Lung (tissue), 11 donors: ENCODE measurements at regions not wholly inside any gene's neighbourhood (a gene's known extent, or its start where the extent isn't known, plus 50 kb on each side); places are given as distances from the start of the nearest gene placed in this dataset.

ENCODE experiments used
- ATAC-seq: fragments of 200-7000 bp; cut with Tn5 transposase; one replicate; pipeline ENCODE4 v1.9.1; 2020; ENCODE audit warnings: moderate number of reproducible peaks; ENCODE audit not compliant: insufficient read depth, low FRiP score
- DNase-seq, 3 donors: peaks; one replicate each; pipeline ENCODE4 v3.0.0-alpha.2; 2013 to 2017
- H3K27ac ChIP-seq, 2 donors: one replicate each; pipeline ENCODE4 v1.5.1; 2013; ENCODE audit warnings: mild to moderate bottlenecking in 2 of 2, moderate library complexity in 2 of 2, control low read depth in 1 of 2, inconsistent platforms in 1 of 2, low read depth in 1 of 2, low read length in 1 of 2
- H3K27me3 ChIP-seq, 3 donors: one replicate each; pipeline ENCODE4 v1.5.1; 2013; ENCODE audit warnings: low read length in 2 of 3; ENCODE audit not compliant: control insufficient read depth in 3 of 3, insufficient read depth in 3 of 3
- H3K36me3 ChIP-seq, 4 donors: one replicate each; pipeline ENCODE4 v1.5.1; 2013; ENCODE audit warnings: low read length in 4 of 4, mild to moderate bottlenecking in 1 of 4, moderate library complexity in 1 of 4; ENCODE audit not compliant: control insufficient read depth in 4 of 4, insufficient read depth in 4 of 4
- H3K4me1 ChIP-seq, 5 donors: one replicate each; pipeline ENCODE4 v1.5.1; 2013; ENCODE audit warnings: low read length in 5 of 5, mild to moderate bottlenecking in 2 of 5, moderate library complexity in 1 of 5; ENCODE audit not compliant: control insufficient read depth in 5 of 5, insufficient read depth in 5 of 5
- H3K4me3 ChIP-seq: one replicate; pipeline ENCODE4 v1.5.1; 2013; ENCODE audit warnings: mild to moderate bottlenecking, control low read depth, moderate library complexity
- H3K9ac ChIP-seq, 2 donors: one replicate each; pipeline ENCODE4 v1.5.1; 2013; ENCODE audit warnings: low read length in 2 of 2, control low read depth in 1 of 2; ENCODE audit not compliant: insufficient read depth in 1 of 2
- H3K9me3 ChIP-seq, 4 donors: one replicate each; pipeline ENCODE4 v1.5.1; 2013; ENCODE audit warnings: low read length in 3 of 4, mild to moderate bottlenecking in 1 of 4, moderate library complexity in 1 of 4; ENCODE audit not compliant: control insufficient read depth in 4 of 4, insufficient read depth in 3 of 4
- WGBS, 2 donors: extraction: QIAGEN DNeasy Blood & Tissue Kit; methylation state at CpG; one replicate each; pipeline ENCODE4 v1.1.7; 2013; 5-methylcytosine and 5-hydroxymethylcytosine counted together
- TF ChIP-seq, protein P1 (sequence below): IDR thresholded peaks from 2 replicates; pipeline ENCODE4 v1.5.1; 2012; ENCODE audit warnings: mild to moderate bottlenecking; ENCODE audit errors: control extremely low read depth, extremely low read depth
- donor health status: control.
- donor health status: control.
- donor health status: Bipolar disorder and iron deficiency.
- donor health status: healthy.
- donor health status: DM: yes; HTN: yes; CAD: no.

DNA sequence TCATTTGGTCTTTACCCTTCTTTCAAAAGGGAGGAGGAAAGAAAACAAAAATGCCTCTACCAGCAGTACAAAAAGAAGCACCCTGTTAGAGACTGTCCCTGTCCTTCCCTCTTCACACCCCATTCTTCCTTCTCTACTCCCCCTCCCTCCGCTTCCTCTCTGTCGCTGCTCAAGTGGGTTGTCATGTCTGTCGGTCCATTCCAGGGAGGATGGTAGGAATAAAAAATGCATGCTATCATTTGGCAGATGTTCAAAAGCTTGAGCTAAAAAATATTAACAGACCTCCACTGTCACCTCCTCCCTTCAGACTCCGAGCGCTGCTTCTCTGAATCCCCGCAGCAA lies 482.0 kb downstream of the BCL11A start:
- peaks cover 0 to 25% (median 0%) of the 10 kb centered on the region in 5 donors for H3K4me1 ChIP-seq
- DNase-seq (no peak), ATAC-seq (no peak)
- WGBS, 2 donors: 42 to 49% methylated on average over 6 of the region's 6 CpGs
- H3K27ac ChIP-seq: no peak overlapping the region
- TF ChIP-seq, protein P1, sequence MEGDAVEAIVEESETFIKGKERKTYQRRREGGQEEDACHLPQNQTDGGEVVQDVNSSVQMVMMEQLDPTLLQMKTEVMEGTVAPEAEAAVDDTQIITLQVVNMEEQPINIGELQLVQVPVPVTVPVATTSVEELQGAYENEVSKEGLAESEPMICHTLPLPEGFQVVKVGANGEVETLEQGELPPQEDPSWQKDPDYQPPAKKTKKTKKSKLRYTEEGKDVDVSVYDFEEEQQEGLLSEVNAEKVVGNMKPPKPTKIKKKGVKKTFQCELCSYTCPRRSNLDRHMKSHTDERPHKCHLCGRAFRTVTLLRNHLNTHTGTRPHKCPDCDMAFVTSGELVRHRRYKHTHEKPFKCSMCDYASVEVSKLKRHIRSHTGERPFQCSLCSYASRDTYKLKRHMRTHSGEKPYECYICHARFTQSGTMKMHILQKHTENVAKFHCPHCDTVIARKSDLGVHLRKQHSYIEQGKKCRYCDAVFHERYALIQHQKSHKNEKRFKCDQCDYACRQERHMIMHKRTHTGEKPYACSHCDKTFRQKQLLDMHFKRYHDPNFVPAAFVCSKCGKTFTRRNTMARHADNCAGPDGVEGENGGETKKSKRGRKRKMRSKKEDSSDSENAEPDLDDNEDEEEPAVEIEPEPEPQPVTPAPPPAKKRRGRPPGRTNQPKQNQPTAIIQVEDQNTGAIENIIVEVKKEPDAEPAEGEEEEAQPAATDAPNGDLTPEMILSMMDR: no peak
- no peaks in the 10 kb centered on the region for H3K36me3 ChIP-seq
- H3K4me3 ChIP-seq: no peak overlapping the region
- peaks cover 0 to 9% (median 0%) of the 10 kb centered on the region in 3 donors for H3K27me3 ChIP-seq
- no peak overlapping the region for H3K9ac ChIP-seq
- H3K9me3 ChIP-seq: peaks cover 0 to 3% (median 0%) of the 10 kb centered on the region in 4 donors

DNA sequence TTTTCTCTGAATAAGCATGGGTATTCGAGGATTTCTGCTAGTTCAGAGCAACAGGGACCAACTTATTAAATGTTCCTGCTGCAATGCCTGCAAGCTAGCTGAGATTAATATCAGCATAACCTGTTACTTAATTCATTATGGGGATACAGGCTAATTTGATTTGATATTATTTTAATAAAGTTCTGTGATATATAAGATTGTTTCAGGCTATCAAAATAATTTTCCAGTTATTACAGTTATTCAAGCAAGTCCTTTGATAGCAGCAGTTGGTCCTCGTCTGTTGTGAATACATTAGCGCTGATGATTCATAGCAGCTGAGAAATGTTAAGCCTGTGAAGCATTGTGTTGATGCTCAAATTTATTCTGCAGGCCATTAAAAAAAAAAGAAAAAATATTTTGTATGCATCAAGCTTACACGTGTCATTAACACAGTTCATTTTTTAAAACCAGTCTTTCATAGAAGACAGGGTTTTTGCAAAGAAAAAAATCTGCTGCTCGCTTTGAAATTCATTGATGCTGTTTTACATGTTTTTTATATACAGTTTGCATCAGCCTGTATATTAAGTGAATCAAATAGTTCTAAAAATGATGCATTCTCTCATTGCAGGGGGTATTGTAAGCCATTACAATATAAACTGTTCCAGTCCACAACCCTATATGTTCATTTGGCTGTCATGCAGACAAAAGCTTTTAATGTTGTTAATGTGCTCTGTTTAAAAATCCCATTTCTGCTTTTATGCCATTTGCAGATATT lies 482.5 kb downstream of the BCL11A start:
- no peaks in the 10 kb centered on the region for H3K36me3 ChIP-seq
- no peak overlapping the region for H3K27ac ChIP-seq
- ATAC-seq (no peak), DNase-seq (peak; percentile 67 to 95 (median 92))
- no peak overlapping the region for H3K4me3 ChIP-seq
- H3K9me3 ChIP-seq: peaks cover 0 to 3% (median 0%) of the 10 kb centered on the region in 4 donors
- TF ChIP-seq, protein P1: no peak
- peaks cover 0 to 9% (median 0%) of the 10 kb centered on the region in 3 donors for H3K27me3 ChIP-seq
- 64 to 80% methylated on average over 5 of the region's 5 CpGs for WGBS, 2 donors
- peaks cover 0 to 25% (median 0%) of the 10 kb centered on the region in 5 donors for H3K4me1 ChIP-seq
- H3K9ac ChIP-seq: no peak overlapping the region

- WGBS, 2 donors: 41 to 74% methylated on average over 5 of the region's 5 CpGs
- Histone ChIP-seq H3K9me3 (peaks cover 0 to 3% (median 0%) of the 10 kb centered on the region in 4 donors), H3K9ac (no peak overlapping the region), H3K36me3 (no peaks in the 10 kb centered on the region), H3K27me3 (peaks cover 0 to 9% (median 0%) of the 10 kb centered on the region in 3 donors), H3K27ac (no peak overlapping the region), H3K4me1 (peaks cover 0 to 25% (median 0%) of the 10 kb centered on the region in 5 donors), H3K4me3 (no peak overlapping the region)
- DNase-seq (peak in 2 of 3 donors; percentile 36), ATAC-seq (no peak)
- TF ChIP-seq, protein P1: no peak
Observed at GRCh38 chr2:60070196-60070595, 483.3 kb downstream of the BCL11A start.
